Activated naive CD8-positive, alpha-beta T cell treated with anti-CD3 and anti-CD28 coated beads, Interleukin-2, amount 10 ng/mL, durations not matched to agents 7 days and 5 days (primary cell): ENCODE measurements at regions not wholly inside any gene's neighbourhood (a gene's known extent, or its start where the extent isn't known, plus 50 kb on each side); places are given as distances from the start of the nearest gene placed in this dataset.
A peak's percentile ranks its signal among the peaks of the same experiment; 100 is the strongest.
"Not testable (repeated sequence)": the region's sequence is repeated elsewhere in the genome, so short reads cannot be mapped to it uniquely, and the experiment has no call there.

Experiments
- ATAC-seq: fragments of 150-1000 bp; cut with Tn5 transposase; one replicate; pipeline ENCODE4 v1.10.0; 2021; ENCODE audit warnings: low read depth, moderate library complexity
- POLR2A ChIA-PET: fragments of 350-600 bp; sonication (Branson Sonifier 250); formaldehyde crosslinking; loops from one replicate; lab custom pipeline; 2021; ENCODE audit warnings: antibody characterized with exemption; lab: Charles Lee
- DNase-seq: peaks from one replicate; pipeline ENCODE4 v3.0.0; 2021
- H3K27ac Mint-ChIP-seq: one replicate; pipeline ENCODE4 v1.8.0; 2022; ENCODE audit warnings: mild to moderate bottlenecking, mixed read lengths
- H3K27me3 Mint-ChIP-seq: one replicate; pipeline ENCODE4 v1.8.0; 2022; ENCODE audit warnings: mild to moderate bottlenecking, moderate library complexity, mixed read lengths
- H3K36me3 Mint-ChIP-seq: one replicate; pipeline ENCODE4 v1.8.0; 2021; ENCODE audit warnings: mild to moderate bottlenecking, mixed read lengths
- H3K4me1 Mint-ChIP-seq: one replicate; pipeline ENCODE4 v1.8.0; 2021; ENCODE audit warnings: mixed read lengths
- H3K4me3 Mint-ChIP-seq: one replicate; pipeline ENCODE4 v1.8.0; 2022; ENCODE audit warnings: mild to moderate bottlenecking, moderate library complexity, mixed read lengths
- H3K9me3 Mint-ChIP-seq: one replicate; pipeline ENCODE4 v1.8.0; 2021; ENCODE audit warnings: mixed read lengths

DNA sequence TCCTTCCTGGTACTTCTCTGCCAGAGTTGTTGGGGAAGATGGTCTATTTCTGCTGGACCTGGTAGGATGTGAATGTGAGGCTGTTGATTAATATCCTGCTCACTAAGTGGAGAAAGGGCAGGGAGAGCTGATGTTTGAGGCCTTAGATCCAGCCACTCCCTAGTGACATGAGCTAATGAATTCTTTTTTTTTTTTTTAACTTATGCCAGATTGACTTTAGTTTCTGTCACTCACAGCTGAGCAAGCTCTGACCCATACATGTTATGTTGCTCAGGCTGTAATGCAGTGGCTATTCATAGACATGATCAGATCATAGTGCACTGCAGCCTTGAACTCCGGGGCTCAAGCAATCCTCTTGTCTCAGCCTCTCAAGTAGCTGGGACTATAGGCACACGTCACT is 75.1 kb upstream of the SPRY4 start:
- ATAC-seq (no peak), DNase-seq (no peak)
- Mint-ChIP-seq H3K4me3 (no peak overlapping the region), H3K36me3 (peaks cover 4% of the 10 kb centered on the region), H3K27ac (no peak overlapping the region), H3K27me3 (peaks cover 6% of the 10 kb centered on the region), H3K4me1 (no peaks in the 10 kb centered on the region), H3K9me3 (peaks cover 10% of the 10 kb centered on the region)
- POLR2A ChIA-PET, result interaction anchor here (1.2 kb wide), 1 partner anchor 427 kb away, joined by 4 read pairs; no protein-coding TSS in a partner anchor

DNA sequence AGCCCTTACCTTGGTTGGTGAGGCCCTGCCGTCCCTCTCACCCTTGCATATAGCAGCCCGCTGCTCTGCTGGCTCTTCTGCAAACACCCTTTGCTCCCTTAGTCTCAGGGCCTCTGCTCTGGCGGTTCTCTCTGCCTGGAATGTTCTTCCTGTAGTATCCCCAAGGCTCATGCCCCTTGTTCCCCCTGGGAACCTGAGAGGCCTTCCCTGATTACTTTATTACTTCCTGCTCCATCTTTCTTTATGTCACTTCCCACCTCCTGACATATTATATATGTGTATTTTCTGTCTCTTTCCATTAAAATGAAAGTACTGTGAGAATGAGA is 73.9 kb upstream of the SPRY4 start:
- ATAC-seq (no peak), DNase-seq (no peak)
- peaks cover 6% of the 10 kb centered on the region for H3K27me3 Mint-ChIP-seq
- H3K4me1 Mint-ChIP-seq, result no peaks in the 10 kb centered on the region
- no peak overlapping the region for H3K4me3 Mint-ChIP-seq
- POLR2A ChIA-PET, result no interaction called here
- H3K27ac Mint-ChIP-seq, result no peak overlapping the region
- peaks cover 10% of the 10 kb centered on the region for H3K9me3 Mint-ChIP-seq
- H3K36me3 Mint-ChIP-seq, result peaks cover 4% of the 10 kb centered on the region

- H3K27ac Mint-ChIP-seq, H3K4me3 Mint-ChIP-seq, ATAC-seq, H3K36me3 Mint-ChIP-seq, H3K9me3 Mint-ChIP-seq, H3K4me1 Mint-ChIP-seq, POLR2A ChIA-PET, DNase-seq, H3K27me3 Mint-ChIP-seq: not testable (repeated sequence)
Measured at GRCh38 chr5:142398011-142398729, 73.3 kb upstream of the SPRY4 start.

- H3K36me3 Mint-ChIP-seq, result peaks cover 4% of the 10 kb centered on the region
- H3K27ac Mint-ChIP-seq, result no peak overlapping the region
- H3K4me1 Mint-ChIP-seq, result no peaks in the 10 kb centered on the region
- H3K27me3 Mint-ChIP-seq, result peaks cover 1% of the 10 kb centered on the region
- peaks cover 10% of the 10 kb centered on the region for H3K9me3 Mint-ChIP-seq
- DNase-seq (no peak), ATAC-seq (no peak)
- no peak overlapping the region for H3K4me3 Mint-ChIP-seq
- POLR2A ChIA-PET, result no interaction called here
Measured at GRCh38 chr5:142397178-142397577, 72.4 kb upstream of the SPRY4 start.

DNA sequence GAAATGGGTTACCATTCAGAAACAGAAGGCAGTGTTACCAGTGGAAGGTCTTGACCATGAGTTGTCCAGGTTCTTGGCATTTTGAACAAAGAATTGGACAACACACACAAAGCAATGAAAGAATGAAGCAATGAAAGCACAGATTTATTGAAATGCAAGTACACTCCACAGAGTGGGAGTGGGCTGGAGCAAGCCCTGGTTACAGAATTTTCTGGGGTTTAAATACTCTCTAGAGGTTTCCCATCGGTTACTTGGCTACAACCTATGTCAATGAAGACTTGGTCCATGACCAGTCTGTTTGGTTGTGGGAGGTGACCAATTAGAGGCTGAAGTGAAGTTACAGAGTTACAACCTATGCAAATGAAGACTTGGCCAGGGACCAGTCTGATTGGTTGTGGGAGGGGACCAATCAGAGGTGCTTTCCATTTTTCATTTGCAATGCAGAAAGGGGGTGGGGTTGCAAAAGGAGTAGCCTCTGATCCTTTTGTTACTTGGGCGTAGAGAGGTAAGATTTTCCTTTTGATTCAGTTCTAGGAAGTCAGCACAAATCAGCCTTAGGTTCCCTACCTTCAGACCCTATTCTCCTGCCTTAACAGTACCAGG is 71.7 kb upstream of the SPRY4 start:
- Mint-ChIP-seq H3K27me3 (peaks cover 2% of the 10 kb centered on the region), H3K4me1 (no peaks in the 10 kb centered on the region), H3K36me3 (peaks cover 4% of the 10 kb centered on the region), H3K4me3 (no peak overlapping the region), H3K9me3 (peaks cover 10% of the 10 kb centered on the region), H3K27ac (no peak overlapping the region)
- no peak for ATAC-seq
- POLR2A ChIA-PET, result no interaction called here
- DNase-seq, result no peak

DNA sequence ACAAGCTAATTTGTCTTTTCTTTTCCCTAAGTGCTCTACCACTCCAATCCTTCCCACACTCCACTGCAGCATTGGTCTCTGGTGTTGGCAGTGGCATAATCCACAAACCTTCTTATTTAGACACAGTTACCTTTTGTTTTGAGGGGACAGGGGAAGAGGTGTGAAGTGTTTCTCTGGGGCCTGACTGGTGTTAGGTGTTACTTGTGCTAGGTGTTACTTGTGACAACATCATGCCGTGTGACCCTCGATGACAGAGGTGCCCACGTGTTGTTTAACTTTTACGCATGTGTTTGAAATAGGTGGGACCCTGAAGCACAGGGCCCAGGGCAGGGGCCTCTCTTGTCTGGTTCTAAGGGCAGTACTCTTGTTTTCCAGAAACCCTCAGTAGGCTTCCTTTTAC is 70.5 kb upstream of the SPRY4 start:
- Mint-ChIP-seq H3K36me3 (peaks cover 4% of the 10 kb centered on the region), H3K27ac (no peak overlapping the region), H3K27me3 (peaks cover 9% of the 10 kb centered on the region), H3K4me1 (no peaks in the 10 kb centered on the region), H3K4me3 (no peak overlapping the region), H3K9me3 (peaks cover 10% of the 10 kb centered on the region)
- POLR2A ChIA-PET, result no interaction called here
- ATAC-seq (no peak), DNase-seq (no peak)

- Mint-ChIP-seq H3K4me3 (no peak overlapping the region), H3K4me1 (peaks cover 3% of the 10 kb centered on the region), H3K27ac (no peak overlapping the region), H3K36me3 (peaks cover 3% of the 10 kb centered on the region), H3K27me3 (peaks cover 9% of the 10 kb centered on the region), H3K9me3 (peaks cover 8% of the 10 kb centered on the region)
- no peak for DNase-seq
- ATAC-seq, result no peak
- POLR2A ChIA-PET, result interaction anchor here (0.6 kb wide), 1 partner anchor 47 kb away, joined by 8 read pairs; no protein-coding TSS in a partner anchor
Measured at GRCh38 chr5:142391058-142391845, 66.4 kb upstream of the SPRY4 start.

DNA sequence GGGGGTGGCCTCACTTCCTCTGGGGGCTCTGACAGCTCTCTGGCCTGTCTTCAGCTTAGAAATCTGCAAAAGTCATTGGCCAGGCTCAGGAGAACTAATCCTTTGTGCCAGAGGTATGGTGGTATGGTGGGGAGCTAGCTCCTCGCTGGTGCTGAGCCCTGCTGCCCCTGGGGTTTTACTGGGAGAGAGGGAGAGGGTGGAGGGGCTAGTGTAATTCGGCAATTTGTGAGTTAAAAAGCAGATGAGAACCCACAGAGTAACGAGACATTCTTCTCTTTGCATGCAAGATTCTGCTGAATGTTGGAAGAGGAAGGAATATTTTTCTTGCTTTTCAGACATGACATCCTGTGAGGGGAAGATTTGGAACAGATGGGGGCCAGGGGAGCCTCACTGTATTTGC is 65.5 kb upstream of the SPRY4 start:
- peaks cover 15% of the 10 kb centered on the region for H3K27me3 Mint-ChIP-seq
- POLR2A ChIA-PET, result no interaction called here
- H3K27ac Mint-ChIP-seq, result no peak overlapping the region
- DNase-seq (no peak), ATAC-seq (no peak)
- H3K9me3 Mint-ChIP-seq, result peaks cover 2% of the 10 kb centered on the region
- H3K36me3 Mint-ChIP-seq, result no peaks in the 10 kb centered on the region
- H3K4me3 Mint-ChIP-seq, result no peak overlapping the region
- H3K4me1 Mint-ChIP-seq, result peaks cover 3% of the 10 kb centered on the region

DNA sequence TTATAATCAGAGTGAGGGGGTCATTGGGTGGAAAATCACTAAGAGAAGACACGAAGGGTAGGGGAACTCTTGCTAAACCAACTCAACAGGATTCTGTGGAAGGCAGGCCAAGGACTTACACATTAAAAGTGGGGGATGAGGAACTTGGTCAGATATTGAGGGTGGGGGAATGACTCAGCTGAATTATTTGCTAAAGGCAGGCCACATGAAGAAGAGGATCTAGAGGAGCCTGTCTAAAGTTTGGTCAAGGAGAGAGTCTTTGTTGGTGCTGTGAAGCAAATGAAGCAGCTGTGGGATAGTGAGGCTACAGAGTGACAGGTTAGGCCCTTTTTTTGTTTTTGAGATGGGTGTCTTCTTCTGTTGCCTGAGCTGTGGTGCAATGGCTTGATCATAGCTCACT is 63.9 kb upstream of the SPRY4 start:
- Mint-ChIP-seq H3K27ac (no peak overlapping the region), H3K9me3 (no peaks in the 10 kb centered on the region), H3K4me3 (no peak overlapping the region), H3K36me3 (no peaks in the 10 kb centered on the region), H3K4me1 (peaks cover 6% of the 10 kb centered on the region), H3K27me3 (peaks cover 15% of the 10 kb centered on the region)
- no peak for ATAC-seq
- DNase-seq, result no peak
- POLR2A ChIA-PET, result no interaction called here

GRCh38 chr5:142387024-142387682 is 62.3 kb upstream of the SPRY4 start:
- no peak overlapping the region for H3K4me3 Mint-ChIP-seq
- DNase-seq, result no peak
- no peak for ATAC-seq
- H3K4me1 Mint-ChIP-seq, result peaks cover 6% of the 10 kb centered on the region
- no peaks in the 10 kb centered on the region for H3K36me3 Mint-ChIP-seq
- POLR2A ChIA-PET, result no interaction called here
- no peaks in the 10 kb centered on the region for H3K9me3 Mint-ChIP-seq
- peaks cover 15% of the 10 kb centered on the region for H3K27me3 Mint-ChIP-seq
- H3K27ac Mint-ChIP-seq, result peak overlapping the region; percentile 22

GRCh38 chr5:142386137-142387023 is 61.6 kb upstream of the SPRY4 start:
- Mint-ChIP-seq H3K4me1 (peaks cover 6% of the 10 kb centered on the region), H3K9me3 (no peaks in the 10 kb centered on the region), H3K36me3 (no peaks in the 10 kb centered on the region), H3K27ac (no peak overlapping the region), H3K4me3 (no peak overlapping the region), H3K27me3 (peaks cover 12% of the 10 kb centered on the region)
- DNase-seq (no peak), ATAC-seq (no peak)
- POLR2A ChIA-PET, result no interaction called here

DNA sequence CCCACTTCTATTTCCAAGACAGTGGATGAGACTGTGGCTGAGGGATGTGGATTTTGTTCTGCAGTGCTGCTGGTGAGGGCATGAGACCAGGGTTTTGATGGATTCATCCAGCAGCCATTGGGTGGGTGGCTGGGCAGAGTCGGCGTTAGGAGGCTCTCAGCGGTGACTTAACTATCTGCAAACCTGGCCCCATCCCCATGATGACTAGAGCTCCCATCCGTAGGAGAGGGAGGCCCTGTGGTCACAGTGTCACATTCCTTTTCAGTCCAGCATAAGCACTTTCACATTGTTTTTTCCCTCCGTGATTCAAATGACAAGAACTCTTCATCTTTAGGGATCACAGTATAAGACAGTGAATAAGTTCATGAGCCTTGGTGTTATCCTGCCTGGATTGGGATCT is 60.4 kb upstream of the SPRY4 start:
- Mint-ChIP-seq H3K9me3 (no peaks in the 10 kb centered on the region), H3K27ac (no peak overlapping the region), H3K27me3 (peaks cover 8% of the 10 kb centered on the region), H3K36me3 (no peaks in the 10 kb centered on the region), H3K4me1 (peaks cover 6% of the 10 kb centered on the region), H3K4me3 (no peak overlapping the region)
- POLR2A ChIA-PET, result no interaction called here
- ATAC-seq, result no peak
- DNase-seq, result no peak

DNA sequence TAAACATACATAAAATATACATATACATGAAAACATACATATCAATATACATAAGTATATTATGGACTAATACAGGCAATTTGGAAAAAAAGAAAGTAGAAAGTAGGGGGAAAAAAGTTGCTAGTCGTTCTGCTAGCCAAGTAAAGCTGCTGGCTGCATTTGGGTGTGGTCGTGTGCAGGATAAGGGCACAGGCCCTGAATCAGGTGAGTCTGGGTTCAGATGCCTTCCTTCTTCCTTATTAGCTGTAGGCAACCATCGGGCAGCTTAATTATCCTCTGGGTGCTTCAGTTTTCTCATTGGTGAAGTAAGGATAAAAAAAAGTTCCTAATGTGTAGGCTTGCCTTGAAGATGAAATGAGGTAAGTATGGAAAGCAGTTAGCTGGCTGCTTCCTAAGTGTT is 59.2 kb upstream of the SPRY4 start:
- POLR2A ChIA-PET, result no interaction called here
- peaks cover 8% of the 10 kb centered on the region for H3K27me3 Mint-ChIP-seq

More for the DNA sequence above, 59.2 kb upstream of the SPRY4 start:
- no peak for ATAC-seq
- Mint-ChIP-seq H3K27ac (no peak overlapping the region), H3K36me3 (no peaks in the 10 kb centered on the region), H3K4me3 (no peak overlapping the region), H3K4me1 (peaks cover 7% of the 10 kb centered on the region), H3K9me3 (no peaks in the 10 kb centered on the region)
- DNase-seq, result no peak
